Fibroblast of lung (primary cell): ENCODE measurements at regions not wholly inside any gene's neighbourhood (a gene's known extent, or its start where the extent isn't known, plus 50 kb on each side); places are given as distances from the start of the nearest gene placed in this dataset.
"Not testable (repeated sequence)": the region's sequence is repeated elsewhere in the genome, so short reads cannot be mapped to it uniquely, and the experiment has no call there.

Experiments used
- DNase-seq, 2 donors: peaks; one replicate each; pipeline versions ENCODE4 v3.0.0 to v3.0.0-alpha.2; 2010; ENCODE audit warnings: low read depth in 2 of 2
- H2AFZ ChIP-seq: 2 replicates; pipeline ENCODE4 v1.5.1; 2012; ENCODE audit warnings: low read length, control low read depth, inconsistent platforms
- H3K27ac ChIP-seq: 2 replicates; pipeline ENCODE4 v1.5.1; 2011; ENCODE audit warnings: low read length, control low read depth; ENCODE audit not compliant: insufficient read depth
- H3K27me3 ChIP-seq: 2 replicates; pipeline ENCODE4 v1.5.1; 2011; ENCODE audit warnings: mild to moderate bottlenecking, low read length; ENCODE audit not compliant: control insufficient read depth, insufficient read depth
- H3K36me3 ChIP-seq: 2 replicates; pipeline ENCODE4 v1.5.1; 2011; ENCODE audit warnings: low read length; ENCODE audit not compliant: control insufficient read depth, insufficient read depth
- H3K4me1 ChIP-seq: 2 replicates; pipeline ENCODE4 v1.5.1; 2011; ENCODE audit warnings: low read length; ENCODE audit not compliant: control insufficient read depth, insufficient read depth; ENCODE audit errors: extremely low read depth
- H3K4me2 ChIP-seq: 2 replicates; pipeline ENCODE4 v1.5.1; 2011; ENCODE audit warnings: low read length, control low read depth; ENCODE audit not compliant: insufficient read depth; ENCODE audit errors: extremely low read depth
- H3K4me3 ChIP-seq, 4 experiments: fragments of 200-600 bp in 1 of 4; sonication (generic) in 1 of 4; replicated peaks in 1 of 4; 2 replicates each; pipeline ENCODE4 v1.5.1; 2011 to 2016; ENCODE audit warnings: low read length in 4 of 4, low read depth in 3 of 4, mild to moderate bottlenecking in 3 of 4, control low read depth in 2 of 4, inconsistent platforms in 1 of 4, mixed read lengths in 1 of 4; ENCODE audit not compliant: insufficient read depth in 1 of 4; ENCODE audit errors: control extremely low read depth in 1 of 4
- H3K79me2 ChIP-seq: 2 replicates; pipeline ENCODE4 v1.5.1; 2012; ENCODE audit warnings: mild to moderate bottlenecking, low read length, inconsistent platforms; ENCODE audit not compliant: control insufficient read depth, insufficient read depth
- H3K9ac ChIP-seq: 2 replicates; pipeline ENCODE4 v1.5.1; 2011; ENCODE audit warnings: mild to moderate bottlenecking, low read length, control low read depth; ENCODE audit not compliant: insufficient read depth
- H3K9me3 ChIP-seq: 2 replicates; pipeline ENCODE4 v1.5.1; 2012; ENCODE audit warnings: low read depth, low read length; ENCODE audit not compliant: control insufficient read depth, insufficient read depth
- H4K20me1 ChIP-seq: 2 replicates; pipeline ENCODE4 v1.5.1; 2011; ENCODE audit warnings: low read length; ENCODE audit not compliant: control insufficient read depth, insufficient read depth; ENCODE audit errors: extremely low read depth
- EZH2 ChIP-seq: IDR thresholded peaks from 2 replicates; pipeline ENCODE4 v1.5.1; 2012; ENCODE audit warnings: low read length, control low read depth, mild to moderate bottlenecking; ENCODE audit errors: missing control alignments
- TF ChIP-seq, protein P1 (sequence below), 2 donors: IDR thresholded peaks in 1 of 2; conservative IDR thresholded peaks in 1 of 2; 1 replicate in 1 of 2; 2 replicates in 1 of 2; pipeline ENCODE4 v1.5.1; 2011 to 2012; ENCODE audit warnings: low read length in 2 of 2, control low read depth in 1 of 2, inconsistent platforms in 1 of 2, low read depth in 1 of 2, mild to moderate bottlenecking in 1 of 2

GRCh38 chr16:85449191-85449884, 163.8 kb upstream of the GSE1 start:
- no peaks in the 10 kb centered on the region for H3K79me2 ChIP-seq
- DNase-seq = no peak
- H3K27ac ChIP-seq = no peak overlapping the region
- peaks cover 3% of the 10 kb centered on the region for H3K4me1 ChIP-seq
- H3K4me3 ChIP-seq = no peak overlapping the region
- H3K27me3 ChIP-seq = no peaks in the 10 kb centered on the region
- no peak overlapping the region for H3K9ac ChIP-seq
- H4K20me1 ChIP-seq = no peaks in the 10 kb centered on the region
- H3K9me3 ChIP-seq = no peaks in the 10 kb centered on the region
- H3K36me3 ChIP-seq = no peaks in the 10 kb centered on the region
- H3K4me2 ChIP-seq = no peak overlapping the region
- TF ChIP-seq, protein P1, sequence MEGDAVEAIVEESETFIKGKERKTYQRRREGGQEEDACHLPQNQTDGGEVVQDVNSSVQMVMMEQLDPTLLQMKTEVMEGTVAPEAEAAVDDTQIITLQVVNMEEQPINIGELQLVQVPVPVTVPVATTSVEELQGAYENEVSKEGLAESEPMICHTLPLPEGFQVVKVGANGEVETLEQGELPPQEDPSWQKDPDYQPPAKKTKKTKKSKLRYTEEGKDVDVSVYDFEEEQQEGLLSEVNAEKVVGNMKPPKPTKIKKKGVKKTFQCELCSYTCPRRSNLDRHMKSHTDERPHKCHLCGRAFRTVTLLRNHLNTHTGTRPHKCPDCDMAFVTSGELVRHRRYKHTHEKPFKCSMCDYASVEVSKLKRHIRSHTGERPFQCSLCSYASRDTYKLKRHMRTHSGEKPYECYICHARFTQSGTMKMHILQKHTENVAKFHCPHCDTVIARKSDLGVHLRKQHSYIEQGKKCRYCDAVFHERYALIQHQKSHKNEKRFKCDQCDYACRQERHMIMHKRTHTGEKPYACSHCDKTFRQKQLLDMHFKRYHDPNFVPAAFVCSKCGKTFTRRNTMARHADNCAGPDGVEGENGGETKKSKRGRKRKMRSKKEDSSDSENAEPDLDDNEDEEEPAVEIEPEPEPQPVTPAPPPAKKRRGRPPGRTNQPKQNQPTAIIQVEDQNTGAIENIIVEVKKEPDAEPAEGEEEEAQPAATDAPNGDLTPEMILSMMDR (conservative IDR thresholded peaks at IDR 0.05 in 1 of 2, IDR thresholded peaks at IDR 0.05 in 1 of 2; ENCODE audit: low read depth in 1 of 2, low read length in 2 of 2) = no peak
- no peak for TF ChIP-seq EZH2
- no peak overlapping the region for H2AFZ ChIP-seq

DNA sequence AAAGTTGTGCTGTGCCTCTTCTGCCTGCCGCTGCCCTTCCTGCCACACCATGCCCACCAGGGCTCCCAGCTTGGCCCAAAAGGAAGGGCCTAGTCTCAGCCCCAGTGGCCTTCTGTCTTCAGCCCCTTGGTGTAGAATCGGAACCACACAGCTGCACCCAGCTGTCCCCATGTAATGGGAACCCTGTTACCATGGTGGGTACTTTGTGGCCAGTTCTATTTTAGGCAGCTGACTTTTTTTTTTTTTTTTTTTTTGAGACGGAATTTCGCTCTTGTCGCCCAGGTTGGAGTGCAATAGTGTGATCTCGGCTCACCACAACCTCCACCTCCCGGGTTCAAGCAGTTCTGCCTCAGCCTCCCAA, 163.3 kb upstream of the GSE1 start:
- Histone ChIP-seq H3K79me2 (no peaks in the 10 kb centered on the region), H3K4me1 (peaks cover 3% of the 10 kb centered on the region), H3K4me2 (no peak overlapping the region), H3K27me3 (peaks cover 2% of the 10 kb centered on the region), H4K20me1 (no peaks in the 10 kb centered on the region), H3K9me3 (no peaks in the 10 kb centered on the region), H3K9ac (no peak overlapping the region), H2AFZ (no peak overlapping the region), H3K36me3 (no peaks in the 10 kb centered on the region), H3K27ac (no peak overlapping the region), H3K4me3 (no peak overlapping the region)
- no peak for DNase-seq
- no peak for TF ChIP-seq EZH2
- TF ChIP-seq, protein P1 (conservative IDR thresholded peaks at IDR 0.05 in 1 of 2, IDR thresholded peaks at IDR 0.05 in 1 of 2; ENCODE audit: low read depth in 1 of 2, low read length in 2 of 2) = no peak

DNA sequence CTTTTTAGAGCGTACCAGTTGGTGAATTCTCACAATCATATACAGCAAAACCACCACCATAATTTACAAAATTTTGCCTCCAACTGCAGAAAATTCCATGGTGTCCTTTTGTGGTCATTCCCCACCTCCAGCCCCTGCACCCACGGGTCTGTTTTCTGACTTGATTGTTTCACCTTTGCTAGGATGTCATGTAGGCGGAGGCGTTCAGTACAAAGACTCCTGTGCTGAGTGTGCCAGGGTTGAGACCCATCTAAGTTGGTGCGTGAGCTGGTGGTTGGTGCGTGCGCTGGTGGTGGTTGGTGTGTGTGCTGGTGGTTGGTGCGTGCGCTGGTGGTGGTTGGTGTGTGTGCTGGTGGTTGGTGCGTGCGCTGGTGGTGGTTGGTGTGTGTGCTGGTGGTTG, 162.0 kb upstream of the GSE1 start:
- H4K20me1 ChIP-seq, H3K27me3 ChIP-seq, H3K4me3 ChIP-seq, H3K9me3 ChIP-seq, H3K27ac ChIP-seq, H3K79me2 ChIP-seq, H3K9ac ChIP-seq, DNase-seq, H3K36me3 ChIP-seq, H3K4me2 ChIP-seq, H3K4me1 ChIP-seq, H2AFZ ChIP-seq: not testable (repeated sequence)
